OCI-LY3 (cell line): ENCODE measurements at regions not wholly inside any gene's neighbourhood (a gene's known extent, or its start where the extent isn't known, plus 50 kb on each side); places are given as distances from the start of the nearest gene placed in this dataset.

Source experiments
- H2AFZ ChIP-seq: fragments of 200-600, 300-600 bp; shearing (Covaris generic); 2 replicates; pipeline ENCODE4 v1.6.0; 2014; ENCODE audit warnings: antibody characterized with exemption, low read depth, low read length
- H3K27ac ChIP-seq: fragments of 200-600, 300-600 bp; sonication (generic); 2 replicates; pipeline ENCODE4 v1.5.1; 2014; ENCODE audit warnings: mild to moderate bottlenecking, low read length, moderate library complexity, mixed read lengths
- H3K27me3 ChIP-seq: fragments of 200-600, 300-600 bp; sonication (generic); 2 replicates; pipeline ENCODE4 v1.6.1; 2014; ENCODE audit warnings: low read depth, low read length, mixed read lengths
- H3K36me3 ChIP-seq: fragments of 200-600, 300-600 bp; sonication (generic); replicated peaks from 2 replicates; pipeline ENCODE3; 2014; ENCODE audit warnings: low read depth, low read length, mixed read lengths
- H3K4me1 ChIP-seq: fragments of 300-600, 200-600 bp; sonication (generic); 2 replicates; pipeline ENCODE4 v1.6.1; 2014; ENCODE audit warnings: low read length, mixed read lengths
- H3K4me2 ChIP-seq: fragments of 200-600, 300-600 bp; sonication (generic); 2 replicates; pipeline ENCODE4 v1.6.1; 2014; ENCODE audit warnings: low read length, mixed read lengths
- H3K4me3 ChIP-seq: fragments of 300-600, 200-600 bp; sonication (generic); 2 replicates; pipeline ENCODE4 v1.5.1; 2014; ENCODE audit warnings: antibody characterized with exemption, mild to moderate bottlenecking, low read length, moderate library complexity
- H3K79me2 ChIP-seq: fragments of 300-600, 200-600 bp; shearing (Covaris generic); 2 replicates; pipeline ENCODE4 v1.6.1; 2014; ENCODE audit warnings: mild to moderate bottlenecking, low read length, mixed read lengths
- H3K9ac ChIP-seq: fragments of 300-600, 200-600 bp; shearing (Covaris generic); 2 replicates; pipeline ENCODE4 v1.6.0; 2014; ENCODE audit warnings: mild to moderate bottlenecking, low read length, moderate library complexity
- H3K9me3 ChIP-seq: fragments of 200-600, 300-600 bp; shearing (Covaris generic); 2 replicates; pipeline ENCODE4 v1.6.1; 2014; ENCODE audit warnings: low read length, mixed read lengths; ENCODE audit not compliant: insufficient read depth
- H4K20me1 ChIP-seq: fragments of 200-600, 300-600 bp; sonication (generic); 2 replicates; pipeline ENCODE4 v1.6.1; 2016; ENCODE audit warnings: low read length, mixed read lengths; ENCODE audit not compliant: insufficient read depth
- CTCF ChIP-seq: fragments of 200-600, 300-600 bp; sonication (generic); IDR thresholded peaks from 2 replicates; pipeline ENCODE4 v1.5.1; 2014; ENCODE audit warnings: antibody characterized with exemption, low read length, low read depth
- EZH2phosphoT487 ChIP-seq: fragments of 200-600 bp; shearing (Covaris generic); IDR thresholded peaks from 2 replicates; pipeline ENCODE4 v1.6.1; 2018; ENCODE audit warnings: antibody characterized with exemption, mixed run types, low read depth

GRCh38 chr7:142698429-142698828, 50.8 kb upstream of the PRSS1 start:
- H3K4me2 ChIP-seq = no peak overlapping the region
- H3K9me3 ChIP-seq = no peaks in the 10 kb centered on the region
- no peak overlapping the region for H3K27ac ChIP-seq
- H3K79me2 ChIP-seq = no peaks in the 10 kb centered on the region
- TF ChIP-seq EZH2phosphoT487 = no peak
- TF ChIP-seq CTCF = no peak
- H3K36me3 ChIP-seq = no peaks in the 10 kb centered on the region
- H2AFZ ChIP-seq = no peak overlapping the region
- H3K4me3 ChIP-seq = no peak overlapping the region
- H4K20me1 ChIP-seq = no peaks in the 10 kb centered on the region
- no peak overlapping the region for H3K9ac ChIP-seq
- no peaks in the 10 kb centered on the region for H3K4me1 ChIP-seq
- peaks cover 10% of the 10 kb centered on the region; the same call in 1 of the 2 replicates for H3K27me3 ChIP-seq

GRCh38 chr7:142697270-142697669, 52.0 kb upstream of the PRSS1 start:
- no peaks in the 10 kb centered on the region for H3K79me2 ChIP-seq
- H3K27ac ChIP-seq = no peak overlapping the region
- no peak for TF ChIP-seq EZH2phosphoT487
- no peak for TF ChIP-seq CTCF
- no peak overlapping the region for H2AFZ ChIP-seq
- H4K20me1 ChIP-seq = no peaks in the 10 kb centered on the region
- no peaks in the 10 kb centered on the region for H3K9me3 ChIP-seq
- no peak overlapping the region for H3K4me2 ChIP-seq
- peaks cover 10% of the 10 kb centered on the region; the same call in 1 of the 2 replicates for H3K27me3 ChIP-seq
- H3K36me3 ChIP-seq = no peaks in the 10 kb centered on the region
- H3K4me1 ChIP-seq = no peaks in the 10 kb centered on the region
- no peak overlapping the region for H3K4me3 ChIP-seq
- H3K9ac ChIP-seq = no peak overlapping the region

GRCh38 chr7:142696456-142697179, 52.7 kb upstream of the PRSS1 start:
- Histone ChIP-seq H3K4me2 (no peak overlapping the region), H3K27ac (no peak overlapping the region), H3K9ac (no peak overlapping the region), H3K27me3 (peaks cover 10% of the 10 kb centered on the region; the same call in 1 of the 2 replicates), H2AFZ (no peak overlapping the region), H4K20me1 (no peaks in the 10 kb centered on the region), H3K36me3 (no peaks in the 10 kb centered on the region), H3K4me1 (no peaks in the 10 kb centered on the region), H3K4me3 (no peak overlapping the region), H3K9me3 (no peaks in the 10 kb centered on the region), H3K79me2 (no peaks in the 10 kb centered on the region)
- TF ChIP-seq EZH2phosphoT487 = no peak
- no peak for TF ChIP-seq CTCF

- Histone ChIP-seq H3K9ac (no peak overlapping the region), H3K4me3 (no peak overlapping the region), H3K27me3 (peaks cover 5% of the 10 kb centered on the region; the same call in 1 of the 2 replicates), H3K36me3 (no peaks in the 10 kb centered on the region), H3K79me2 (no peaks in the 10 kb centered on the region), H4K20me1 (no peaks in the 10 kb centered on the region), H3K4me1 (peaks cover 5% of the 10 kb centered on the region), H3K4me2 (no peak overlapping the region), H2AFZ (no peak overlapping the region), H3K9me3 (no peaks in the 10 kb centered on the region), H3K27ac (no peak overlapping the region)
- TF ChIP-seq EZH2phosphoT487 = no peak
- TF ChIP-seq CTCF = no peak
These were observed 55.4 kb upstream of the PRSS1 start for GRCh38 chr7:142693911-142694310.
